HEK293 (cell line): ENCODE measurements at regions not wholly inside any gene's neighbourhood (a gene's known extent, or its start where the extent isn't known, plus 50 kb on each side); places are given as distances from the start of the nearest gene placed in this dataset.

ENCODE experiments used
- CTCF ChIA-PET: fragments of 350-600 bp; formaldehyde crosslinking; extraction: SDS; loops from one replicate; lab custom pipeline; 2021; ENCODE audit warnings: antibody characterized with exemption; lab: Yijun Ruan, JAX
- POLR2A ChIA-PET: fragments of 300-600 bp; formaldehyde crosslinking; extraction: SDS; loops from one replicate; lab custom pipeline; 2020; ENCODE audit warnings: antibody characterized with exemption, inconsistent platforms; lab: Yijun Ruan, JAX
- H3K27ac ChIP-seq: fragments of 200-500 bp; sonication (Bioruptor generic); 2 replicates; pipeline ENCODE4 v1.5.1; 2014; ENCODE audit warnings: low read depth, low read length, control low read depth, inconsistent platforms; ENCODE audit errors: extremely low read depth
- H3K36me3 ChIP-seq, 2 experiments: fragments of 200-500 bp in 1 of 2; sonication (Bioruptor generic) in 1 of 2; 1 replicate in 1 of 2; 2 replicates in 1 of 2; pipeline ENCODE4 v1.5.1; 2014 to 2017; ENCODE audit warnings: inconsistent platforms in 2 of 2, low read length in 2 of 2; ENCODE audit not compliant: control insufficient read depth in 2 of 2, insufficient read depth in 1 of 2
- H3K4me1 ChIP-seq: fragments of 200-500 bp; sonication (Bioruptor generic); 2 replicates; pipeline ENCODE4 v1.5.1; 2014; ENCODE audit warnings: mild to moderate bottlenecking, low read length, inconsistent platforms; ENCODE audit not compliant: control insufficient read depth, insufficient read depth
- H3K4me3 ChIP-seq: 2 replicates; pipeline ENCODE4 v1.5.1; 2011; ENCODE audit warnings: low read depth, mild to moderate bottlenecking, control low read depth, low read length, moderate library complexity
- H3K9me3 ChIP-seq: fragments of 200-500 bp; sonication (Bioruptor generic); 2 replicates; pipeline ENCODE4 v1.5.1; 2014; ENCODE audit warnings: low read depth, low read length, inconsistent platforms; ENCODE audit not compliant: control insufficient read depth, insufficient read depth
- FEZF1 ChIP-seq: fragments of 450-650 bp; formaldehyde crosslinking; IDR thresholded peaks from 2 replicates; pipeline ENCODE4 v1.5.1; 2016; ENCODE audit warnings: missing biosample characterization, missing genetic modification characterization
- GLI4 ChIP-seq: fragments of 450-650 bp; formaldehyde crosslinking; IDR thresholded peaks from 2 replicates; pipeline ENCODE4 v1.5.1; 2016; ENCODE audit warnings: missing biosample characterization, missing genetic modification characterization
- MEIS1 ChIP-seq: sonication (generic); formaldehyde crosslinking; IDR thresholded peaks from 2 replicates; pipeline ENCODE4 v1.8.1; 2022; ENCODE audit warnings: missing genetic modification reagents, mild to moderate bottlenecking, borderline replicate concordance
- REPIN1 ChIP-seq: fragments of 450-650 bp; formaldehyde crosslinking; IDR thresholded peaks from 2 replicates; pipeline ENCODE4 v1.5.1; 2017; ENCODE audit warnings: missing biosample characterization, missing genetic modification characterization, low read depth
- TCF7L2 ChIP-seq: IDR thresholded peaks from 2 replicates; pipeline ENCODE4 v1.6.1; 2011; ENCODE audit warnings: low read depth, mild to moderate bottlenecking, inconsistent platforms, low read length, moderate library complexity, borderline replicate concordance
- ZFP37 ChIP-seq: fragments of 450-650 bp; formaldehyde crosslinking; IDR thresholded peaks from 2 replicates; pipeline ENCODE4 v1.5.1; 2016; ENCODE audit warnings: missing biosample characterization, missing genetic modification characterization
- ZNF10 ChIP-seq: fragments of 450-650 bp; formaldehyde crosslinking; IDR thresholded peaks from 2 replicates; pipeline ENCODE4 v1.5.1; 2017; ENCODE audit warnings: missing biosample characterization, missing genetic modification characterization
- ZNF121 ChIP-seq: fragments of 450-650 bp; formaldehyde crosslinking; IDR thresholded peaks from 2 replicates; pipeline ENCODE4 v1.5.1; 2016; ENCODE audit warnings: missing biosample characterization, missing genetic modification characterization
- ZNF140 ChIP-seq: fragments of 450-650 bp; formaldehyde crosslinking; IDR thresholded peaks from 2 replicates; pipeline ENCODE4 v1.5.1; 2016; ENCODE audit warnings: missing biosample characterization, missing genetic modification characterization
- ZNF146 ChIP-seq: fragments of 450-650 bp; formaldehyde crosslinking; IDR thresholded peaks from 2 replicates; pipeline ENCODE4 v1.5.1; 2016; ENCODE audit warnings: missing biosample characterization, missing genetic modification characterization
- ZNF223 ChIP-seq: fragments of 450-650 bp; formaldehyde crosslinking; IDR thresholded peaks from 2 replicates; pipeline ENCODE4 v1.5.1; 2016; ENCODE audit warnings: missing biosample characterization, missing genetic modification characterization
- ZNF302 ChIP-seq: fragments of 450-650 bp; formaldehyde crosslinking; IDR thresholded peaks from 2 replicates; pipeline ENCODE4 v1.5.1; 2016; ENCODE audit warnings: missing biosample characterization, missing genetic modification characterization, low read depth
- ZNF48 ChIP-seq: fragments of 450-650 bp; formaldehyde crosslinking; IDR thresholded peaks from 2 replicates; pipeline ENCODE4 v1.5.1; 2016; ENCODE audit warnings: missing biosample characterization, missing genetic modification characterization
- ZNF664 ChIP-seq: fragments of 450-650 bp; formaldehyde crosslinking; IDR thresholded peaks from 2 replicates; pipeline ENCODE4 v1.5.1; 2016; ENCODE audit warnings: missing biosample characterization, missing genetic modification characterization
- ZXDB ChIP-seq: fragments of 450-650 bp; formaldehyde crosslinking; IDR thresholded peaks from 2 replicates; pipeline ENCODE4 v1.5.1; 2016; ENCODE audit warnings: missing biosample characterization, missing genetic modification characterization
- TF ChIP-seq, protein P1 (sequence below): fragments of 450-650 bp; IDR thresholded peaks from 2 replicates; pipeline ENCODE4 v1.5.1; 2018; ENCODE audit warnings: missing biosample characterization, missing genetic modification characterization
- TF ChIP-seq, protein P2 (sequence below): fragments of 450-650 bp; formaldehyde crosslinking; IDR thresholded peaks from 2 replicates; pipeline ENCODE4 v1.5.1; 2016; ENCODE audit warnings: missing biosample characterization, missing genetic modification characterization
- TF ChIP-seq, protein P3 (sequence below): fragments of 450-650 bp; formaldehyde crosslinking; conservative IDR thresholded peaks from 2 replicates; pipeline ENCODE4 v1.5.1; 2016; ENCODE audit warnings: low read depth, missing biosample characterization, missing genetic modification characterization
- TF ChIP-seq, protein P4 (sequence below): fragments of 450-650 bp; formaldehyde crosslinking; IDR thresholded peaks from 2 replicates; pipeline ENCODE4 v1.5.1; 2016; ENCODE audit warnings: missing biosample characterization, missing genetic modification characterization, low read depth
- TF ChIP-seq, protein P5 (sequence below): IDR thresholded peaks from 2 replicates; pipeline ENCODE4 v1.6.1; 2011; ENCODE audit warnings: mild to moderate bottlenecking, low read depth, low read length, borderline replicate concordance

DNA sequence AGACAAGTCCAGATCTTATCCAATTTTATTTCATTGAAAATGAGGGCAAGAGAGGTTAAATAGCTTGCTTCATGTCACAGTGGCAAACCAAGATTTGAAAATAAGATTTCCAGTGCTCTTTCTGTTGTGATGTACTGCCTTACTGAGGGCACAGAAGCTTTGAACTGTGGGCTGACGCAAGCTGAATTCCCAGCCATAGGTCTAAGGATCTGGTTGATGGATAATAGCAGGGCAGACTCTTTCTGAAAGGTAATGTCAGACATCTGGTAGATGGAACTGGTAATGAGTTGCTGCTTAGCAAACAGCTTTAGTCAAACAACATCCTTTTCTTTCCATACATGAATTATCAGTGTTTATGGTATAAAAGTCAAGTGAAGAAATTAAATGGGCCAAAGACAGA, 193.9 kb upstream of the RASGEF1B start (continued):
- TF ChIP-seq, protein P1, sequence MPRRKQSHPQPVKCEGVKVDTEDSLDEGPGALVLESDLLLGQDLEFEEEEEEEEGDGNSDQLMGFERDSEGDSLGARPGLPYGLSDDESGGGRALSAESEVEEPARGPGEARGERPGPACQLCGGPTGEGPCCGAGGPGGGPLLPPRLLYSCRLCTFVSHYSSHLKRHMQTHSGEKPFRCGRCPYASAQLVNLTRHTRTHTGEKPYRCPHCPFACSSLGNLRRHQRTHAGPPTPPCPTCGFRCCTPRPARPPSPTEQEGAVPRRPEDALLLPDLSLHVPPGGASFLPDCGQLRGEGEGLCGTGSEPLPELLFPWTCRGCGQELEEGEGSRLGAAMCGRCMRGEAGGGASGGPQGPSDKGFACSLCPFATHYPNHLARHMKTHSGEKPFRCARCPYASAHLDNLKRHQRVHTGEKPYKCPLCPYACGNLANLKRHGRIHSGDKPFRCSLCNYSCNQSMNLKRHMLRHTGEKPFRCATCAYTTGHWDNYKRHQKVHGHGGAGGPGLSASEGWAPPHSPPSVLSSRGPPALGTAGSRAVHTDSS (tag by site-specific recombination) = no peak
- no peak for TF ChIP-seq ZNF302 (tag by site-specific recombination)
- TF ChIP-seq, all 188 proteins: peak for 0

DNA sequence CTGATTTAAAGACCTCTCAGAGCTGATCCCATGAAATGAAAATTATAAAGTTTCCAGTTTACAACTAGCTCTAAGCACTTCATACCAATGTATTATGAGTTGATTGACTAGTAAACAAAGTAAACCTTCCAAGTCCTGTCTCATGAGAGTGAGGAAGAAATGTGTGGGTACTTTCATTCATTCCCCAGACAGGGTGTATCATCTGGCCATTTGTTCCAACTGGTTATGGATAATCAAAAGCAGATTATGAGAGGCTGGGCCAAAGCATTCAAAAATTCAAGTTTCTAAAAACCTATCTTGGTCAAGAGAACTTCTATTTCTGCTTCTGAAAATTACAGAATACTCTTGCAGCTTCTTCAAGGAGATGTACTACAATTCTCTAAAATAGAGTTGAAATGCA, 193.3 kb upstream of the RASGEF1B start:
- no peak overlapping the region for H3K27ac ChIP-seq
- CTCF ChIA-PET = no interaction called here
- no peak for TF ChIP-seq ZNF146 (tag by site-specific recombination)
- no peaks in the 10 kb centered on the region for H3K4me1 ChIP-seq
- H3K36me3 ChIP-seq = no peaks in the 10 kb centered on the region
- no peak overlapping the region for H3K4me3 ChIP-seq
- H3K9me3 ChIP-seq = no peaks in the 10 kb centered on the region
- POLR2A ChIA-PET = no interaction called here

DNA sequence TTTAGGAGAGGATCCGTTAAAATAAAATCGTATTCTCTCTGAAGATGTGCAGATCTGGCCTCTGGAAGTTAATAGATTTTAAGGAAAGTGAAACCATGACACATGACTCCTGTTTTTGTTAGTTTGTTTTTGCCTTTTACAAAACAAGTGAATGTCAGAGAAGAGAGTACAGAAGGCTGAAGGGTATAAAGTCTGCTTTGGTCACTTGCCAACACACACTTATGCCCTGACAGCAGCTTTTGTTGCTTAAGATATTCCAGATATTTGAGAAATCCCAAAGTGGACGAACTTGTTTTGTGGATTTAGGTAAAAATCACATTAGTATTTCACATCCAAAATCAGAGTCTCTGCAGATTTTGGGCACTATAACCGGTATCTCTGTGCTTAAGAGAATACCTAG, 192.4 kb upstream of the RASGEF1B start:
- Histone ChIP-seq H3K9me3 (no peaks in the 10 kb centered on the region), H3K4me1 (no peaks in the 10 kb centered on the region), H3K36me3 (no peaks in the 10 kb centered on the region), H3K4me3 (no peak overlapping the region), H3K27ac (no peak overlapping the region)
- CTCF ChIA-PET = no interaction called here
- no peak for TF ChIP-seq ZNF140 (tag by site-specific recombination)
- TF ChIP-seq, protein P2, sequence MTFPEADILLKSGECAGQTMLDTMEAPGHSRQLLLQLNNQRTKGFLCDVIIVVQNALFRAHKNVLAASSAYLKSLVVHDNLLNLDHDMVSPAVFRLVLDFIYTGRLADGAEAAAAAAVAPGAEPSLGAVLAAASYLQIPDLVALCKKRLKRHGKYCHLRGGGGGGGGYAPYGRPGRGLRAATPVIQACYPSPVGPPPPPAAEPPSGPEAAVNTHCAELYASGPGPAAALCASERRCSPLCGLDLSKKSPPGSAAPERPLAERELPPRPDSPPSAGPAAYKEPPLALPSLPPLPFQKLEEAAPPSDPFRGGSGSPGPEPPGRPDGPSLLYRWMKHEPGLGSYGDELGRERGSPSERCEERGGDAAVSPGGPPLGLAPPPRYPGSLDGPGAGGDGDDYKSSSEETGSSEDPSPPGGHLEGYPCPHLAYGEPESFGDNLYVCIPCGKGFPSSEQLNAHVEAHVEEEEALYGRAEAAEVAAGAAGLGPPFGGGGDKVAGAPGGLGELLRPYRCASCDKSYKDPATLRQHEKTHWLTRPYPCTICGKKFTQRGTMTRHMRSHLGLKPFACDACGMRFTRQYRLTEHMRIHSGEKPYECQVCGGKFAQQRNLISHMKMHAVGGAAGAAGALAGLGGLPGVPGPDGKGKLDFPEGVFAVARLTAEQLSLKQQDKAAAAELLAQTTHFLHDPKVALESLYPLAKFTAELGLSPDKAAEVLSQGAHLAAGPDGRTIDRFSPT (tag by site-specific recombination) = no peak
- TF ChIP-seq, protein P3, sequence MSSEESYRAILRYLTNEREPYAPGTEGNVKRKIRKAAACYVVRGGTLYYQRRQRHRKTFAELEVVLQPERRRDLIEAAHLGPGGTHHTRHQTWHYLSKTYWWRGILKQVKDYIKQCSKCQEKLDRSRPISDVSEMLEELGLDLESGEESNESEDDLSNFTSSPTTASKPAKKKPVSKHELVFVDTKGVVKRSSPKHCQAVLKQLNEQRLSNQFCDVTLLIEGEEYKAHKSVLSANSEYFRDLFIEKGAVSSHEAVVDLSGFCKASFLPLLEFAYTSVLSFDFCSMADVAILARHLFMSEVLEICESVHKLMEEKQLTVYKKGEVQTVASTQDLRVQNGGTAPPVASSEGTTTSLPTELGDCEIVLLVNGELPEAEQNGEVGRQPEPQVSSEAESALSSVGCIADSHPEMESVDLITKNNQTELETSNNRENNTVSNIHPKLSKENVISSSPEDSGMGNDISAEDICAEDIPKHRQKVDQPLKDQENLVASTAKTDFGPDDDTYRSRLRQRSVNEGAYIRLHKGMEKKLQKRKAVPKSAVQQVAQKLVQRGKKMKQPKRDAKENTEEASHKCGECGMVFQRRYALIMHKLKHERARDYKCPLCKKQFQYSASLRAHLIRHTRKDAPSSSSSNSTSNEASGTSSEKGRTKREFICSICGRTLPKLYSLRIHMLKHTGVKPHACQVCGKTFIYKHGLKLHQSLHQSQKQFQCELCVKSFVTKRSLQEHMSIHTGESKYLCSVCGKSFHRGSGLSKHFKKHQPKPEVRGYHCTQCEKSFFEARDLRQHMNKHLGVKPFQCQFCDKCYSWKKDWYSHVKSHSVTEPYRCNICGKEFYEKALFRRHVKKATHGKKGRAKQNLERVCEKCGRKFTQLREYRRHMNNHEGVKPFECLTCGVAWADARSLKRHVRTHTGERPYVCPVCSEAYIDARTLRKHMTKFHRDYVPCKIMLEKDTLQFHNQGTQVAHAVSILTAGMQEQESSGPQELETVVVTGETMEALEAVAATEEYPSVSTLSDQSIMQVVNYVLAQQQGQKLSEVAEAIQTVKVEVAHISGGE (tag by site-specific recombination) = no peak
- TF ChIP-seq MEIS1 (CRISPR knock-in tag) = no peak
- POLR2A ChIA-PET = no interaction called here

DNA sequence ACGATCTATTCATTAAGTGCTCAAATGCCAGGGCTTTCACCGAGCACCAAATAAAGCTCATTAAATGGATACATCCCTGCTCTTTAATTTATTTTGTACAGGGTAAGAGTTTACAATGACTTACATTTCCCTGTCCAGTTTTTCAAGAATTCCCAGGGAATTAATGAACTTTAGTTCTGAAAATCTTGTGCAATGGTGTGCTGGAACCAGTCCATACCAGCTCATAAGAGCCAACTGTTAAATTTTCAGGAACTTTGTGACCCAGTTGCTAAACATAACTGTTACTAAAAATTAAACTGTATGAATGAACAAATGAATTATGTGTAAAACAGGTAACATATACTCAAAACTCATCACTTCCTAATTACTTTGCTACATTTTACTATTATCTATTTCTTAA, 191.7 kb upstream of the RASGEF1B start:
- CTCF ChIA-PET = interaction anchor here (0.7 kb wide), 1 partner anchor 13 kb away, joined by 3 read pairs; no protein-coding TSS in a partner anchor
- Histone ChIP-seq H3K36me3 (no peaks in the 10 kb centered on the region), H3K4me1 (no peaks in the 10 kb centered on the region), H3K27ac (no peak overlapping the region), H3K9me3 (no peaks in the 10 kb centered on the region), H3K4me3 (no peak overlapping the region)
- POLR2A ChIA-PET = no interaction called here
- no peak for TF ChIP-seq ZNF223 (tag by site-specific recombination)
- TF ChIP-seq REPIN1 (tag by site-specific recombination) = no peak
- TF ChIP-seq FEZF1 (tag by site-specific recombination) = no peak
- no peak for TF ChIP-seq ZNF146 (tag by site-specific recombination)
- no peak for TF ChIP-seq ZNF121
- TF ChIP-seq ZXDB (tag by site-specific recombination) = no peak
- no peak for TF ChIP-seq ZNF48 (tag by site-specific recombination)
- TF ChIP-seq ZFP37 (tag by site-specific recombination) = no peak
- TF ChIP-seq, protein P4, sequence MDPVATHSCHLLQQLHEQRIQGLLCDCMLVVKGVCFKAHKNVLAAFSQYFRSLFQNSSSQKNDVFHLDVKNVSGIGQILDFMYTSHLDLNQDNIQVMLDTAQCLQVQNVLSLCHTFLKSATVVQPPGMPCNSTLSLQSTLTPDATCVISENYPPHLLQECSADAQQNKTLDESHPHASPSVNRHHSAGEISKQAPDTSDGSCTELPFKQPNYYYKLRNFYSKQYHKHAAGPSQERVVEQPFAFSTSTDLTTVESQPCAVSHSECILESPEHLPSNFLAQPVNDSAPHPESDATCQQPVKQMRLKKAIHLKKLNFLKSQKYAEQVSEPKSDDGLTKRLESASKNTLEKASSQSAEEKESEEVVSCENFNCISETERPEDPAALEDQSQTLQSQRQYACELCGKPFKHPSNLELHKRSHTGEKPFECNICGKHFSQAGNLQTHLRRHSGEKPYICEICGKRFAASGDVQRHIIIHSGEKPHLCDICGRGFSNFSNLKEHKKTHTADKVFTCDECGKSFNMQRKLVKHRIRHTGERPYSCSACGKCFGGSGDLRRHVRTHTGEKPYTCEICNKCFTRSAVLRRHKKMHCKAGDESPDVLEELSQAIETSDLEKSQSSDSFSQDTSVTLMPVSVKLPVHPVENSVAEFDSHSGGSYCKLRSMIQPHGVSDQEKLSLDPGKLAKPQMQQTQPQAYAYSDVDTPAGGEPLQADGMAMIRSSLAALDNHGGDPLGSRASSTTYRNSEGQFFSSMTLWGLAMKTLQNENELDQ (tag by site-specific recombination) = no peak
- no peak for TF ChIP-seq ZNF10
- TF ChIP-seq, protein P5, sequence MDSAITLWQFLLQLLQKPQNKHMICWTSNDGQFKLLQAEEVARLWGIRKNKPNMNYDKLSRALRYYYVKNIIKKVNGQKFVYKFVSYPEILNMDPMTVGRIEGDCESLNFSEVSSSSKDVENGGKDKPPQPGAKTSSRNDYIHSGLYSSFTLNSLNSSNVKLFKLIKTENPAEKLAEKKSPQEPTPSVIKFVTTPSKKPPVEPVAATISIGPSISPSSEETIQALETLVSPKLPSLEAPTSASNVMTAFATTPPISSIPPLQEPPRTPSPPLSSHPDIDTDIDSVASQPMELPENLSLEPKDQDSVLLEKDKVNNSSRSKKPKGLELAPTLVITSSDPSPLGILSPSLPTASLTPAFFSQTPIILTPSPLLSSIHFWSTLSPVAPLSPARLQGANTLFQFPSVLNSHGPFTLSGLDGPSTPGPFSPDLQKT = no peak
- TF ChIP-seq TCF7L2 = no peak
- TF ChIP-seq GLI4 = no peak
- no peak for TF ChIP-seq ZNF664 (tag by site-specific recombination)
